Activated CD4-positive, CD25-positive, alpha-beta regulatory T cell treated with anti-CD3 and anti-CD28 coated beads, Interleukin-2, amount 50 U/mL, for 72 hours (primary cell): ENCODE measurements at regions not wholly inside any gene's neighbourhood (a gene's known extent, or its start where the extent isn't known, plus 50 kb on each side); places are given as distances from the start of the nearest gene placed in this dataset.

Experiments used
- DNase-seq: peaks from one replicate; pipeline ENCODE4 v3.0.0; 2021

- no peak for DNase-seq
Measured at GRCh38 chr6:165742047-165742446, 79.0 kb upstream of the PDE10A start.

GRCh38 chr6:165737396-165737795 is 74.4 kb upstream of the PDE10A start:
- DNase-seq: no peak

DNA sequence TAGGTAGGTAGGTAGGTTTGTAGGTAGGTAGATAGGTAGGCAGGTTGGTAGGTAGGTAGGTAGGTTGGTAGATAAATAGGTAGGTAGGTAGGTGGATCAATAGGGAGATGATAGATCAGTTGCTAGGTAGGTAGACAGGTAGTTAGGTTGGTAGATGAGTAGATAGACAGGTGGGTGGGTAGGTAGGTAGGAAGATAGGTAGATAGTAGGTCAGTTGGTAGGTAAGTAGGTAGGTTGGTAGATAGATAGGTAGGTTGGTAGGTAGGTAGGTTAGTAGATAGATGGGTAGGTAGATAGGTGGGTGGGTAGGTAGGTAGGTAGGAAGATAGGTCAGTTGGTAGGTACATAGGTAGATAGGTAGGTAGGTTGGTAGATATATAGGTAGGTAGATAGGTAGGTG is 72.0 kb upstream of the PDE10A start:
- no peak for DNase-seq

DNA sequence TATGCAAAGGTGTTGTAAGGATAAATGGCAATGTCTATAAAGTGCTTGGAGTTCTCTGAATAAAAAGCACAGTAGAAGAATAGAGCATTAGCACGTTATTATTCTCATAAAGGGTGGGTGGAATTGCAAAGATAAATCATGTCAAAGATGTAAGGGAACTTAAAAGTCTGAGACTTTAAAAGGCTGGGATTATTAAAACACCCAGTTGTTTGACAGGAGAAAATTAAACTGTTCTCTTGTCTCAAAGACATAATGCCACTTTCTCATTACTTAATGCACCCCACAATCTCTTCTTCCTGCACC is 70.4 kb upstream of the PDE10A start:
- DNase-seq: no peak

- DNase-seq: no peak
Measured at GRCh38 chr6:165732696-165733488, 69.9 kb upstream of the PDE10A start.

GRCh38 chr6:165729307-165729936 is 66.4 kb upstream of the PDE10A start:
- DNase-seq: no peak

- DNase-seq: no peak
Measured at GRCh38 chr6:165728216-165728615, 65.2 kb upstream of the PDE10A start.

GRCh38 chr6:165726965-165727381 is 63.9 kb upstream of the PDE10A start:
- DNase-seq: no peak

GRCh38 chr6:165726290-165726875 is 63.3 kb upstream of the PDE10A start:
- DNase-seq: no peak

GRCh38 chr6:165725201-165725600 is 62.2 kb upstream of the PDE10A start:
- DNase-seq: no peak

DNA sequence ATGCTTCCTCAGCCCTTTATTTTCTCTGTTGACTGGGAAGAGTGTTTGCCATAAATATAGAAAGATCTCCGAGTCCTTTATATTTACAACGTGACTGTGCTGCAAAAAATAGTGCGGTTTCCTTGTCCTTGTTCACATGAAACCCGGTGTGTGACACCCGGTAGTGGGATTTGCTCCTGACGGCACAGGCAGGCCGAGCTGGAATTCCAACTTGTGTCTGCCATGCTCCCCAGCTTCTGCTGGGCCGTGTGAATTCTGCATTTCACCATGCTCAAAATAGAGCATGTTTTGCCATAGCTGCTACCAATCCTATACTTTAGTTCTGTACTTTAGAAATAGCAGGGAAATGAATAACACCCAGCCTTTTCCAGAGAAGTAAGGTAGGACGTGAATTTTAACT is 60.3 kb upstream of the PDE10A start:
- DNase-seq: no peak

GRCh38 chr6:165722022-165722421 is 59.0 kb upstream of the PDE10A start:
- no peak for DNase-seq

- no peak for DNase-seq
Measured at GRCh38 chr6:165721356-165721755, 58.3 kb upstream of the PDE10A start.

DNA sequence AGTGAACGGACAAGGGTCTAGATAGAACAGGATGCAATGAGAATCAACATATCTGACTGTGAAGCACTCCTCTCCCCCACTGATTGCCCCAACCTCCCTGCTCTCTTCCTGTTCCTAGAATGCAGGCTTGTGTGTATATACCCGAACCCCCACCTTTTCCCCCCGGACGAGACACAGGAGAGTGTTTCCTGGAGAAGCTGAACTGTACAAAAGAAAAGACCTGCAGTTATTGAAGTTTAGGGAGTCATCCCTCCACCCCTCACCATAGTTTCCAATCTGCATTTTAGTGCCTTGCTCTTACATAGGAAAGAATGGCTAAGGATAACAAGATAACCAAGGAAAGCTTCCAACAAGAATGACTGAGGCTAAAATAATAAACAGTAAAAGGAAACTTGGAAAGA is 55.5 kb upstream of the PDE10A start:
- no peak for DNase-seq

DNA sequence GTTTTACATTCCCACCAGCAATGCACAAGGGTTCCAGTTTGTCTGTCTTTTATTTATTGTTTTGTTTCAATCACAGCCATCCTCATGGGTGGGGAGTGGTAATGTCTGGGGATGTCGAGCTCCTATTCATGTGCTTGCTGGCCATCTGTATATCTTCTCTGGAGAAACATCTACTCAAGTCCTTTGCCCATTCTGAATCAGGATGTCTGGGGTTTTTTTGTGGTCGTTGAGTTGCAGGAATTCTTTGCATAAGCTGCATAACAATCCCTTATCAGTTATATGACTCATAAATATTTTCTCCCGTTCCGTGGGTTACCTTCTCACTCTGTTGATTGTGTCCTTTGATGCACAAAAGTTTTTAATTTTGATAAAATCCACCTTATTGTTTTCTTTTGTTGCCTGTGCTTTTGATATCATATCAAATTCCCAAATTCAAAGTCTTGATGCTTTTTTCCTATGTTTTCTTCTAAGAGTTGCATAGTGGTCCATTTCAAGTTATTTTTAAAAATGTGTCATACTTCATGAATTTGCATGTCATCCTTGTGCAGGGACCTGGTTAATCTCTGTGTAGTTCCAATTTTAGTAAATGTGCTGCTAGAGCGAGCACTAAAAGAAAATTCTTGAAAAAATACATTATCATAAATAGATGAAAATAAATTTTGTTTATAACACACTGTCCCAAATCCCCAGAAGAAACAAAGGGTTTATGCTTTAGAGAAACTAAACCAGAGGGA is 54.9 kb upstream of the PDE10A start:
- no peak for DNase-seq

- no peak for DNase-seq
Measured at GRCh38 chr6:165716886-165717285, 53.8 kb upstream of the PDE10A start.

GRCh38 chr6:165715428-165715827 is 52.4 kb upstream of the PDE10A start:
- no peak for DNase-seq

GRCh38 chr6:165714907-165715306 is 51.9 kb upstream of the PDE10A start:
- DNase-seq: no peak

DNA sequence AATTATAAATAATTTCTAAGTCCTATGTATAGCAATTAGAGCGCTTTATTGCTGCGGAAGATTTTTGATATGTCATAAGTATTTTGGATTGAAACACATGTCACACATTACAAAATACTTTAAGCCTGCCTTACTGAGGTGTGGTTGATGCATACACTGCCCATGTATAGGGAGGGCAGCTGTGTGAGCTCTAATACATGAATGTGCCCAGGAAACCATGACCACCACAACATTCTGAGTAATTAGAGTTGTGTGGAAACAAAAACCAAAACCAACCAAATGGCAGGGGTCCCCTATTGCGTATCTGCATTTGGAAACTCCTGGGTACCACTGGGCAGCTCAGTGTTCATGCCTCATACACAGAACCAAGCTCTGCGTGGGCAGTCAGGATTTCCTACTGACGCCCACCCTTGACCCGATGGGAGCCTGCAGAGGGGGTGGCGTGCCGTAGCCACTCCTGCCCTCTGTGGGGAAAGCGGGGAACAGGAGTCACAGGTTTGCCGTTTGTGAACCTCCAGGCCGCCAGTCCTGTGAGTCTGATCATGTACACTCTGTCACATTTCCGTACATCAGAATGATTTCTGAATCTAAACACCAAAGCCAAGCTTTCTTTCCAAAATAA is 50.9 kb upstream of the PDE10A start:
- DNase-seq: no peak
